Adrenal gland (tissue), 5 donors: ENCODE measurements at regions not wholly inside any gene's neighbourhood (a gene's known extent, or its start where the extent isn't known, plus 50 kb on each side); places are given as distances from the start of the nearest gene placed in this dataset.

Experiments used
- CTCF ChIP-seq, 6 experiments: fragments of 450-650 bp in 4 of 6; fragments of 200-600 bp in 2 of 6; sonication (generic) in 1 of 6; IDR thresholded peaks; 1 replicate in 5 of 6; 2 replicates in 1 of 6; pipeline versions ENCODE4 v1.5.1 to v1.8.0; 2016 to 2021; ENCODE audit warnings: antibody characterized with exemption in 6 of 6, mild to moderate bottlenecking in 2 of 6, moderate library complexity in 1 of 6
- POLR2A ChIP-seq, 2 donors: fragments of 450-650 bp; IDR thresholded peaks; one replicate each; pipeline ENCODE4 v1.6.1; 2017; ENCODE audit warnings: antibody characterized with exemption in 2 of 2, mild to moderate bottlenecking in 2 of 2, moderate library complexity in 1 of 2
- donor health status: DM: no; HTN: no; CAD: no.

DNA sequence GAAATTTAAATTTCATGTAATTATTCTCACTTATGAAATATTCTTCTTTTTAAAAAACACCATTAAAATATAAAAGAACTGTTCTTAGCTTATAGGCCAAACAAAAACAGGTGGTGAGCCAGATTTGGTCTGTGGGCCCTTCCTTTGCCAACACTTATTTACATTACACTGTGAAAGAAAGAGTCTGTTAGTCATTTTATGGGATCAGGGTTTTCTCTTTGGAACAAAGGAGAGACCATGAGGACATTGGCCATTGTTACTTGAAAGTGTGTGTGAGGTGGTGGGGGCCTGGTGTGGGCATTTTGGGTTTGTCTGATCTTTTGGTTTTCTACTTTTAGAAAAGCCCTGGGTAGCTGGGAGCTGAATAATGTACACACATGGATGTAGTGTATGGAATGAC lies 62.7 kb downstream of the TTC6 start:
- TF ChIP-seq CTCF (IDR thresholded peaks at IDR 0.05) (no peak), POLR2A (IDR thresholded peaks at IDR 0.05) (no peak)
